Gastrocnemius medialis (tissue), 4 donors: ENCODE measurements at regions not wholly inside any gene's neighbourhood (a gene's known extent, or its start where the extent isn't known, plus 50 kb on each side); places are given as distances from the start of the nearest gene placed in this dataset.

Experiments
- POLR2A ChIP-seq, 2 donors: fragments of 450-650 bp; IDR thresholded peaks; one replicate each; pipeline ENCODE4 v1.6.1; 2017; ENCODE audit warnings: antibody characterized with exemption in 2 of 2, mild to moderate bottlenecking in 2 of 2, moderate library complexity in 2 of 2
- TF ChIP-seq, protein P1 (sequence below), 5 experiments: fragments of 450-650 bp in 3 of 5; fragments of 200-600 bp in 2 of 5; sonication (generic) in 2 of 5; IDR thresholded peaks in 4 of 5; conservative IDR thresholded peaks in 1 of 5; 1 replicate in 4 of 5; 2 replicates in 1 of 5; pipeline ENCODE4 v1.5.1; 2016 to 2019; ENCODE audit warnings: antibody characterized with exemption in 5 of 5, mild to moderate bottlenecking in 3 of 5, moderate library complexity in 3 of 5

DNA sequence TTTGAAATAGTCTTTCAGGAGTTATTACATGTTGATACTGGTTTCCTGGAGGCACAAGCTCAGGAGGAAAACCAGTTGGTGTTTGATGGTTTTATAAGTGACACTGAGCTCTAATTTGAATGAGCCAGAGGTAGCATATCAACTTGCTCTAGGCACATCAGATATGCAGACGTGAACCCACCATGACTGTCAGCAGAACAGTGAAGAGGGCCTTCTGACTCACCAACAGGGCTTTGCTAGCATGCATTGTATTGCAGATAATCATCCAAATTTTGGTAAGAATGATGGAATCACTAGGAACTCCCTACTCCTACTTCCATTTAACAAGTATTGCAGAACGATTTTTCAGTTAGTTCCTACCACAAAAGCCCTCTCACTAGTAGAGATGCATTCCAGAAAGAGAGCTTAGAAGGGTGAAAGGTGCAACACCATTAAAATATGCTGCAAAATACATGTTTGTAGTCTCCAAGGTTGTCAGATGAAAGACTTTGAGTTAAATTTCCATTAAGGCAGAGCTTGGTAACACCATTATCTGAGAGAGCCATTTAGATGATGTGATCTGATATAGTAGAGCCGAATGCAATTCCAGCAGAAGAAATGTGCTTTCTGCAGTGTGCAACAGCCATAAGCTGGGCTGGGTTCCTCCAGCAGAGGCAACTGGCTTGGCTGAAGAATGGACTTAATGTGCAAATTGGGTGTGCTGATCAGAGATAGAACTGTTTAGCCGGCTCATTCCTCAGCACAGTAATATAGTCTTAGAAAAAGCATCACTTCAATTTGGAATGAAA, 968.7 kb upstream of the ADGRB3 start:
- TF ChIP-seq, protein P1, sequence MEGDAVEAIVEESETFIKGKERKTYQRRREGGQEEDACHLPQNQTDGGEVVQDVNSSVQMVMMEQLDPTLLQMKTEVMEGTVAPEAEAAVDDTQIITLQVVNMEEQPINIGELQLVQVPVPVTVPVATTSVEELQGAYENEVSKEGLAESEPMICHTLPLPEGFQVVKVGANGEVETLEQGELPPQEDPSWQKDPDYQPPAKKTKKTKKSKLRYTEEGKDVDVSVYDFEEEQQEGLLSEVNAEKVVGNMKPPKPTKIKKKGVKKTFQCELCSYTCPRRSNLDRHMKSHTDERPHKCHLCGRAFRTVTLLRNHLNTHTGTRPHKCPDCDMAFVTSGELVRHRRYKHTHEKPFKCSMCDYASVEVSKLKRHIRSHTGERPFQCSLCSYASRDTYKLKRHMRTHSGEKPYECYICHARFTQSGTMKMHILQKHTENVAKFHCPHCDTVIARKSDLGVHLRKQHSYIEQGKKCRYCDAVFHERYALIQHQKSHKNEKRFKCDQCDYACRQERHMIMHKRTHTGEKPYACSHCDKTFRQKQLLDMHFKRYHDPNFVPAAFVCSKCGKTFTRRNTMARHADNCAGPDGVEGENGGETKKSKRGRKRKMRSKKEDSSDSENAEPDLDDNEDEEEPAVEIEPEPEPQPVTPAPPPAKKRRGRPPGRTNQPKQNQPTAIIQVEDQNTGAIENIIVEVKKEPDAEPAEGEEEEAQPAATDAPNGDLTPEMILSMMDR (IDR thresholded peaks at IDR 0.05 in 4 of 5, conservative IDR thresholded peaks at IDR 0.05 in 1 of 5) = no peak
- TF ChIP-seq POLR2A (IDR thresholded peaks at IDR 0.05) = no peak
